Cardiac muscle cell (in vitro differentiated cells and primary cell): ENCODE measurements at regions not wholly inside any gene's neighbourhood (a gene's known extent, or its start where the extent isn't known, plus 50 kb on each side); places are given as distances from the start of the nearest gene placed in this dataset.
A peak's percentile ranks its signal among the peaks of the same experiment; 100 is the strongest.

ENCODE experiments used
- DNase-seq, 2 donors: peaks; one replicate each; pipeline versions ENCODE4 v3.0.0 to v3.0.0-alpha.2; 2010 to 2017; ENCODE audit warnings: low read depth in 1 of 2, low spot score in 1 of 2
- H3K27ac ChIP-seq: fragments of 200-600 bp; sonication (generic); 2 replicates; pipeline ENCODE4 v1.5.1; 2016
- H3K27me3 ChIP-seq: fragments of 200-600 bp; sonication (generic); 2 replicates; pipeline ENCODE4 v1.6.0; 2016; ENCODE audit warnings: control low read depth
- H3K36me3 ChIP-seq: fragments of 200-600 bp; sonication (generic); 2 replicates; pipeline ENCODE4 v1.5.1; 2016; ENCODE audit warnings: control low read depth
- H3K4me1 ChIP-seq: fragments of 200-600 bp; sonication (generic); 2 replicates; pipeline ENCODE4 v1.8.1; 2017; ENCODE audit warnings: low read depth, mild to moderate bottlenecking, mixed run types
- H3K4me3 ChIP-seq: fragments of 200-600 bp; sonication (generic); 2 replicates; pipeline ENCODE4 v1.5.1; 2016; ENCODE audit warnings: mild to moderate bottlenecking
- H3K9me3 ChIP-seq: fragments of 200-600 bp; sonication (generic); 2 replicates; pipeline ENCODE4 v1.5.1; 2017; ENCODE audit warnings: low read depth, mild to moderate bottlenecking, control low read depth
- CTCF ChIP-seq: IDR thresholded peaks from 2 replicates; pipeline ENCODE4 v1.5.1; 2012; ENCODE audit warnings: low read depth, mild to moderate bottlenecking, low read length

DNA sequence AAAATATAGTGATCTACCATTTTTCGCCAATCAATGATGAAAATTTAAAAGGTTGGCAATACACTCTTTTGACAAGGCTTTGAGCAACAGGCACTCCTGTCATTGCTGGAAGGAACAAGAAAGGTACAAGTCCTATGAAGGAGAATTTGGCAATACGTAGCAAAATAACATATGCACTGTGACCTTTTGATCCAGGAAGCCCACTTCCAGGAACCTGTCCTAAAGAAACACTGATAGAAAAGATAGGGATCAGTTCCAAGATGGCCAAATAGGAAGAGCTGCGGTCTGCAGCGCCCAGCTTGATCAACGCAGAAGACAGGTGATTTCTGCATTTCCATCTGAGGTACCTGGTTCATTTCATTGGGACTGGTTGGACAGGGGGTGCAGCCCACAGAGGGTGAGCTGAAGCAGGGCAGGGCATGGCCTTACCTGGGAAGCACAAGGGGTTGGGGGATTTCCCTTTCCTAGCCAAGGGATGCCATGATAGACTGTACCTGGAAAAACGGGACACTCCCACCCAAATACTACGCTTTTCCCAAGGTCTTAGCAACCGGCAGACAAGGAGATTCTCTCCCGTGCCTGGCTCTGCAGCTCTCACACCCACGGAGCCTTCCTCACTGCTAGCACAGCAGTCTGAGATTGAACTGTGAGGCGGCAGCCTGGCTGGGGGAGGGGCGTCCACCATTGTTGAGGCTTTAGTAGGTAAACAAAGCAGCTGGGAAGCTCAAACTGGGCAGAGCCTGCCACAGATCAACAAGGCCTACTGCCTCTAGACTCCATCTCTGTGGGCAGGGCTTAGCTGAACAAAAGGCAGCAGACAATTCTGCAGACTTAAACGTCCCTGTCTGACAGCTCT, 69.7 kb upstream of the GALNT18 start:
- no peak for TF ChIP-seq CTCF
- no peaks in the 10 kb centered on the region for H3K27me3 ChIP-seq
- H3K4me3 ChIP-seq: no peak overlapping the region
- DNase-seq: no peak
- H3K36me3 ChIP-seq: no peaks in the 10 kb centered on the region
- H3K27ac ChIP-seq: no peak overlapping the region
- H3K4me1 ChIP-seq: peaks cover 3% of the 10 kb centered on the region
- no peaks in the 10 kb centered on the region for H3K9me3 ChIP-seq

GRCh38 chr11:11681536-11681935, 59.7 kb upstream of the GALNT18 start:
- TF ChIP-seq CTCF: no peak
- Histone ChIP-seq H3K27ac (no peak overlapping the region), H3K9me3 (no peaks in the 10 kb centered on the region), H3K4me1 (no peaks in the 10 kb centered on the region), H3K27me3 (peaks cover 5% of the 10 kb centered on the region), H3K36me3 (no peaks in the 10 kb centered on the region), H3K4me3 (no peak overlapping the region)
- DNase-seq: no peak

DNA sequence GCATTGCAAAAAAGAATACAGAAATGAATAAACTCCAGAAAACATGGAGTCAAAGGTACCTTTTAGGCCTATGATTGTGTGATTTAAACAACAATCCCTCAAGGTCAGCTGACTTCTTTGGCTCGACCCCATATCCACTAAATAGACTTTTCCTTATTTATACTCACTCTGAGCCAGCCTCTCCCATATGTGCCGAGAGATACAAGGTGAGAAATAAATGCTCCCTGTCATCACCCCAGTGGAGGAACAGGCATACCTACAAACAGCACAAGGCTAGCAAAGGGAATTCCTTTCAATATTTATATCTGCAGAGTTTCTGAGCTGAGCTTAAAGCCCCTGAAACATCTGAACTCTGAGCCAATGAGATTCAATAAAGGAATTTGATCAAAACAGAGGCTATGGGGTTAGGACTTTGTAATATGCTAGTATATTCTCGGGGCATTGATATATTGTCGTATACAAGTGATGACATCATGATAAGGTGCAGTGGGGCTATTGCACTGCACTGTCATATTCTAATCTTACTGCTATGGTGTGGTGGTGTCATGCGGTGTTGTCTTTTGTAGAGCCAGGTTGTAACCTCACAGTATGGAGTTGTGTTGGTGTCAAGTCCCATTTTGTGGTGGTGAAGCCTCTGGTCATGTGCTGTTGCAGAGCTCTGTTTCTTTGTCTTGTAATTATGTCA, 56.0 kb upstream of the GALNT18 start:
- Histone ChIP-seq H3K36me3 (no peaks in the 10 kb centered on the region), H3K4me1 (no peaks in the 10 kb centered on the region)
- no peak for TF ChIP-seq CTCF

DNA sequence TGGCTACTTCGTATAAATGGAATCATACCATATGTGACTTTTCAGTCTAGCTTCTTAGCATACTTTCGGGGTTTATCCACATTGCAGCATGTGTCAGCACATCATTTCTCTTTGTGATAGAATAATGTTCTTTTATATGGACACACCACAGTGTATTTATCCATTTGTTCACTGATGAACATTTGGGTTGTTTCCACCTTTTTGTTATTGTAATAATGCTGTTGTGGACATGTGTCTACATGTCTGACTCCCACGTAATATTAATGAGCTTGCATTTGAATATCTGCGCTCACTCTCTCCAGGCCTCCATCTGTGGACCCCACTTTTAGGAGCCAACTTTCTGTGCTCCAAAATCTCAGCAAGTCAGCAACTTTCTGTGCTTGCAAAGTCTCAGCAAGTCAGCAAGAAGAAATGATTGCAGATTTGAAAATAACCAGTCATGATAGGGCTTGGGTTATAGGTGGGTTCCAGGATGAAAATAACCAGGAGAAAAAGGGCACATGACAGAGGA, 53.9 kb upstream of the GALNT18 start:
- Histone ChIP-seq H3K9me3 (no peaks in the 10 kb centered on the region), H3K27ac (no peak overlapping the region), H3K4me1 (peaks cover 2% of the 10 kb centered on the region), H3K4me3 (no peak overlapping the region), H3K36me3 (no peaks in the 10 kb centered on the region), H3K27me3 (no peaks in the 10 kb centered on the region)
- no peak for TF ChIP-seq CTCF
- DNase-seq: no peak

More for the DNA sequence above, 56.0 kb upstream of the GALNT18 start:
- no peaks in the 10 kb centered on the region for H3K9me3 ChIP-seq
- no peak overlapping the region for H3K4me3 ChIP-seq
- H3K27ac ChIP-seq: no peak overlapping the region
- H3K27me3 ChIP-seq: peaks cover 5% of the 10 kb centered on the region
- no peak for DNase-seq

DNA sequence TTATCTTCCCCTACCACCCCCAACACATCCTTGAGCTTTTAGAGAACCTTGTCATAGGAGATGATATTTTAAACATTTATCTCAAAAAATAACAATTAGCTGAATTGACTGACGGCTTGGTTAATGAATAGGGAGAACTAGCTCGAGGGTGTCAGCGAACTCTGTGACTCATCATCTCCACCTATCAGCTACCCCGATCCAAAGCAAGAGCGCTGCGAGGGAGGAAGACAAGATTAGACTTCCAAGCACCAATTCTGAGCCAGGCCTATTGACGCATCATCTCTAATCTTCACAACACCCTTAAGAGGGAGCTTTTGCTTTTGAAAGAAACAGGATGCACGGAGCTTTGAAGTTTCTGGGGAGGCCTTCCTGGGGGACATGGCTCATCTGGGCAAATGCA, 51.0 kb upstream of the GALNT18 start:
- no peaks in the 10 kb centered on the region for H3K27me3 ChIP-seq
- no peak overlapping the region for H3K27ac ChIP-seq
- H3K9me3 ChIP-seq: no peaks in the 10 kb centered on the region
- peak in 1 of 2 donors; percentile 35 for DNase-seq
- H3K4me3 ChIP-seq: no peak overlapping the region
- H3K36me3 ChIP-seq: no peaks in the 10 kb centered on the region
- H3K4me1 ChIP-seq: peaks cover 5% of the 10 kb centered on the region
- TF ChIP-seq CTCF: no peak
